BE2C (cell line): ENCODE measurements at regions not wholly inside any gene's neighbourhood (a gene's known extent, or its start where the extent isn't known, plus 50 kb on each side); places are given as distances from the start of the nearest gene placed in this dataset.
"Not testable (repeated sequence)": the region's sequence is repeated elsewhere in the genome, so short reads cannot be mapped to it uniquely, and the experiment has no call there.

ENCODE experiments used
- DNase-seq: peaks from one replicate; pipeline ENCODE4 v3.0.0-alpha.2; 2020
- H3K27me3 ChIP-seq: fragments of 250-450 bp; sonication (Bioruptor Pico); 2 replicates; pipeline ENCODE4 v1.5.1; 2020; ENCODE audit warnings: mild to moderate bottlenecking
- H3K36me3 ChIP-seq: fragments of 250-450 bp; sonication (Bioruptor Pico); 2 replicates; pipeline ENCODE4 v1.5.1; 2020; ENCODE audit warnings: mild to moderate bottlenecking
- H3K4me1 ChIP-seq: fragments of 250-450 bp; sonication (Bioruptor Pico); 2 replicates; pipeline ENCODE4 v1.5.1; 2020
- H3K4me3 ChIP-seq: 2 replicates; pipeline ENCODE4 v1.5.1; 2011; ENCODE audit warnings: low read depth, low read length
- H3K9me3 ChIP-seq: fragments of 250-450 bp; sonication (Bioruptor Pico); 2 replicates; pipeline ENCODE4 v1.5.1; 2020
- CTCF ChIP-seq: IDR thresholded peaks from 2 replicates; pipeline ENCODE4 v1.5.1; 2012; ENCODE audit warnings: mild to moderate bottlenecking, low read depth, low read length

DNA sequence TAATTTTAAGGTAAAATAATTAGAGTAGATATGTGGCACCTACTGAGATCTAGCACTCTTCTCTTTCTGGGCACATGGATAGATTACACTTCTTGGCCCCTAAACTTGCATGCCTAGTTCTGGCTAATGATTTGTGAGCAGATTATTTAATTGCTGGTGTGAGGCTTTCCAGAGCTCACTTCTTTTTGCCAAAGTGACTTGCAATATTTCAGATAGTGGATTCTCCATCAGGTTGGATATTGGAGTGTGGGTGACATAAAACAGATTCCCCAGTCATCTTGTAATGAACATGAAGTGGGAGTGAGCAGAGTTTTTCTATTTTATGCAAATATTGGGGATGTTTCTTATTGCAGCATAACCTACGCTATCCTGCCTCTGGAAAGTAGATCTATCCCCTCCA lies 247.9 kb downstream of the KLF5 start:
- H3K4me1 ChIP-seq: no peaks in the 10 kb centered on the region
- no peak for DNase-seq
- H3K9me3 ChIP-seq: no peaks in the 10 kb centered on the region
- H3K27me3 ChIP-seq: no peaks in the 10 kb centered on the region
- H3K4me3 ChIP-seq: no peak overlapping the region
- TF ChIP-seq CTCF: no peak
- H3K36me3 ChIP-seq: no peaks in the 10 kb centered on the region

DNA sequence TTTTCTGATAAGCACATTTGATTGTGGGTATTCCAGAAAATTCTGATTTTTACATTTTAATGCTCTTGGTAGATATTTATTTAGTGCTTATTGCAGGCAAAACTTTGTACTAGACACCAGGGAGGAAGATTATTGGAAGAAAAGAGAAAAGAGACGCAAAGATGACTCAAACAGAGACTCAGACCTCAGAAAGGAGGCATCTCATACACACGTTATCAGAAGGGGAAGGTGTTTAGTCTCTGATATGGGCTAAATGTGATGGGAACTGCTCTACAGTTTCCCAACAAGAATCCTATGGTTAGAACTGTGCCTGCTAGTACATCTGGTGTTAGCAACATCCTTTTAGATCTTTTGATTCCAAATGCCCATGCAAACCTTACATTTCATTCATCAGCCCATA lies 245.6 kb downstream of the KLF5 start:
- no peak for DNase-seq
- H3K4me3 ChIP-seq: no peak overlapping the region
- H3K27me3 ChIP-seq: no peaks in the 10 kb centered on the region
- no peaks in the 10 kb centered on the region for H3K36me3 ChIP-seq
- H3K9me3 ChIP-seq: no peaks in the 10 kb centered on the region
- no peaks in the 10 kb centered on the region for H3K4me1 ChIP-seq
- no peak for TF ChIP-seq CTCF

DNA sequence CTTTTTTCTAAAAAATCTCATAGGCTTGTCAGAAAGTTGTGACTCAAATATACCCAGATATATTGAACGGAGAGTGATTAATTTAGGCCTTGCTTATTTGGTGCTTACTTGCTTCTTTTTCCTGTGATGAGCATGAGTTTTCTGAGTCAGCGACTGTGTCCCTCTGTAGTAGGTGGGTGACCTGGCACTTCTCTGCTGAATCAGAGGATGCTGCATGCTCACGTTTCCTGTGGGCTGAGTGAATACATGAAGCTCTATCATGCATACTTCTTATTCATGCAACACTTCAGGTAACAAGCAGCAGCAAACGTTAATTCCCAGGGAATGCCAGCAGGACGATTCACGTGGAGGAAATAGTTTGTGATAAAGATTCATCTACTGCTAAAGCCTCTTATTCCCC lies 245.0 kb downstream of the KLF5 start:
- Histone ChIP-seq H3K4me1 (no peaks in the 10 kb centered on the region), H3K36me3 (no peaks in the 10 kb centered on the region), H3K27me3 (no peaks in the 10 kb centered on the region), H3K9me3 (no peaks in the 10 kb centered on the region), H3K4me3 (no peak overlapping the region)
- TF ChIP-seq CTCF: no peak
- no peak for DNase-seq

- H3K36me3 ChIP-seq, DNase-seq, H3K4me1 ChIP-seq, H3K27me3 ChIP-seq, H3K9me3 ChIP-seq, H3K4me3 ChIP-seq: not testable (repeated sequence)
These were observed 242.8 kb downstream of the KLF5 start for GRCh38 chr13:73301622-73302021.

GRCh38 chr13:73300718-73301425 lies 242.1 kb downstream of the KLF5 start:
- no peak for TF ChIP-seq CTCF
- no peaks in the 10 kb centered on the region for H3K4me1 ChIP-seq
- H3K4me3 ChIP-seq: no peak overlapping the region
- no peaks in the 10 kb centered on the region for H3K36me3 ChIP-seq
- H3K27me3 ChIP-seq: no peaks in the 10 kb centered on the region
- no peaks in the 10 kb centered on the region for H3K9me3 ChIP-seq
- no peak for DNase-seq

GRCh38 chr13:73299787-73300186 lies 241.0 kb downstream of the KLF5 start:
- Histone ChIP-seq H3K4me3 (no peak overlapping the region), H3K9me3 (no peaks in the 10 kb centered on the region), H3K36me3 (no peaks in the 10 kb centered on the region), H3K27me3 (no peaks in the 10 kb centered on the region), H3K4me1 (no peaks in the 10 kb centered on the region)
- TF ChIP-seq CTCF: no peak
- DNase-seq: no peak
